Activated naive CD4-positive, alpha-beta T cell treated with anti-CD3 and anti-CD28 coated beads, Interleukin-2, amount 50 U/mL, for 72 hours (primary cell): ENCODE measurements at regions not wholly inside any gene's neighbourhood (a gene's known extent, or its start where the extent isn't known, plus 50 kb on each side); places are given as distances from the start of the nearest gene placed in this dataset.
"Not testable (repeated sequence)": the region's sequence is repeated elsewhere in the genome, so short reads cannot be mapped to it uniquely, and the experiment has no call there.

Experiments
- ATAC-seq, 2 donors: fragments of 150-1000 bp; cut with Tn5 transposase; 2 replicates each; pipeline ENCODE4 v1.10.0; 2021; ENCODE audit warnings: mild to moderate bottlenecking in 2 of 2, moderate library complexity in 2 of 2
- DNase-seq, 2 donors: peaks; one replicate each; pipeline ENCODE4 v3.0.0; 2021 to 2022; ENCODE audit warnings: low spot score in 2 of 2
- H3K27ac Mint-ChIP-seq, 2 donors: one replicate each; pipeline ENCODE4 v1.8.0; 2022; ENCODE audit warnings: mild to moderate bottlenecking in 2 of 2, mixed read lengths in 2 of 2
- H3K36me3 Mint-ChIP-seq, 2 donors: one replicate each; pipeline ENCODE4 v1.8.0; 2022; ENCODE audit warnings: mixed read lengths in 2 of 2
- H3K9me3 Mint-ChIP-seq, 2 donors: one replicate each; pipeline ENCODE4 v1.8.0; 2022; ENCODE audit warnings: mixed read lengths in 2 of 2

- H3K36me3 Mint-ChIP-seq, result no peaks in the 10 kb centered on the region
- peaks cover 6 to 13% of the 10 kb centered on the region in 2 donors for H3K9me3 Mint-ChIP-seq
- ATAC-seq (no peak), DNase-seq (no peak)
- H3K27ac Mint-ChIP-seq, result no peak overlapping the region
Measured at GRCh38 chr7:120184866-120185265, 88.1 kb upstream of the KCND2 start.

- peaks cover 10 to 13% of the 10 kb centered on the region in 2 donors for H3K9me3 Mint-ChIP-seq
- DNase-seq (no peak), ATAC-seq (no peak)
- no peak overlapping the region for H3K27ac Mint-ChIP-seq
- H3K36me3 Mint-ChIP-seq, result no peaks in the 10 kb centered on the region
Measured at GRCh38 chr7:120185940-120186682, 86.9 kb upstream of the KCND2 start.

- ATAC-seq (no peak), DNase-seq (no peak)
- Mint-ChIP-seq H3K36me3 (no peaks in the 10 kb centered on the region), H3K27ac (no peak overlapping the region), H3K9me3 (peaks cover 10 to 13% of the 10 kb centered on the region in 2 donors)
Measured at GRCh38 chr7:120186688-120187087, 86.3 kb upstream of the KCND2 start.

- H3K27ac Mint-ChIP-seq, result no peak overlapping the region
- no peak for ATAC-seq
Measured at GRCh38 chr7:120189623-120190022, 83.4 kb upstream of the KCND2 start.

GRCh38 chr7:120190109-120190508 lies 82.9 kb upstream of the KCND2 start:
- peaks cover 9 to 11% of the 10 kb centered on the region in 2 donors for H3K9me3 Mint-ChIP-seq
- ATAC-seq, result no peak
- no peaks in the 10 kb centered on the region for H3K36me3 Mint-ChIP-seq

More at GRCh38 chr7:120189623-120190022, 83.4 kb upstream of the KCND2 start:
- no peak for DNase-seq
- Mint-ChIP-seq H3K36me3 (no peaks in the 10 kb centered on the region), H3K9me3 (peaks cover 10% of the 10 kb centered on the region in 2 donors)

GRCh38 chr7:120190566-120190965 lies 82.4 kb upstream of the KCND2 start:
- Mint-ChIP-seq H3K36me3 (no peaks in the 10 kb centered on the region), H3K27ac (no peak overlapping the region), H3K9me3 (peaks cover 9 to 11% of the 10 kb centered on the region in 2 donors)
- no peak for DNase-seq
- no peak for ATAC-seq

More at GRCh38 chr7:120190109-120190508, 82.9 kb upstream of the KCND2 start:
- DNase-seq, result no peak
- no peak overlapping the region for H3K27ac Mint-ChIP-seq

GRCh38 chr7:120191423-120191822 lies 81.6 kb upstream of the KCND2 start:
- not testable (repeated sequence) for H3K36me3 Mint-ChIP-seq, DNase-seq, H3K27ac Mint-ChIP-seq, ATAC-seq
- peaks cover 9 to 11% of the 10 kb centered on the region in 2 donors for H3K9me3 Mint-ChIP-seq

GRCh38 chr7:120201290-120201689 lies 71.7 kb upstream of the KCND2 start:
- H3K27ac Mint-ChIP-seq, result no peak overlapping the region
- H3K9me3 Mint-ChIP-seq, result no peaks in the 10 kb centered on the region
- H3K36me3 Mint-ChIP-seq, result no peaks in the 10 kb centered on the region
- ATAC-seq, result no peak
- DNase-seq, result no peak

GRCh38 chr7:120205101-120205500 lies 67.9 kb upstream of the KCND2 start:
- ATAC-seq (no peak), DNase-seq (no peak)
- Mint-ChIP-seq H3K36me3 (peaks cover under 1 to 12% of the 10 kb centered on the region in 2 donors), H3K9me3 (peaks cover 19 to 23% of the 10 kb centered on the region in 2 donors), H3K27ac (no peak overlapping the region)

- peaks cover 7 to 12% of the 10 kb centered on the region in 2 donors for H3K36me3 Mint-ChIP-seq
- no peak overlapping the region for H3K27ac Mint-ChIP-seq
- H3K9me3 Mint-ChIP-seq, result peaks cover 26 to 27% of the 10 kb centered on the region in 2 donors
- ATAC-seq, result no peak
- no peak for DNase-seq
Measured at GRCh38 chr7:120207037-120207436, 65.9 kb upstream of the KCND2 start.

- no peak for ATAC-seq
- no peak overlapping the region for H3K27ac Mint-ChIP-seq
- peaks cover 0 to 1% of the 10 kb centered on the region in 2 donors for H3K36me3 Mint-ChIP-seq
Measured at GRCh38 chr7:120215654-120216053, 57.3 kb upstream of the KCND2 start.

GRCh38 chr7:120216947-120217346 lies 56.0 kb upstream of the KCND2 start:
- Mint-ChIP-seq H3K9me3 (peaks cover 4 to 8% of the 10 kb centered on the region in 2 donors), H3K27ac (no peak overlapping the region), H3K36me3 (no peaks in the 10 kb centered on the region)
- DNase-seq (no peak), ATAC-seq (no peak)

More at GRCh38 chr7:120215654-120216053, 57.3 kb upstream of the KCND2 start:
- DNase-seq, result no peak
- H3K9me3 Mint-ChIP-seq, result peaks cover 7 to 12% of the 10 kb centered on the region in 2 donors

GRCh38 chr7:120218712-120219111 lies 54.3 kb upstream of the KCND2 start:
- Mint-ChIP-seq H3K27ac (no peak overlapping the region), H3K36me3 (no peaks in the 10 kb centered on the region), H3K9me3 (peaks cover 0 to 4% of the 10 kb centered on the region in 2 donors)
- no peak for ATAC-seq
- no peak for DNase-seq

- H3K9me3 Mint-ChIP-seq, result peaks cover 3 to 10% of the 10 kb centered on the region in 2 donors
- no peaks in the 10 kb centered on the region for H3K36me3 Mint-ChIP-seq
- no peak overlapping the region for H3K27ac Mint-ChIP-seq
- DNase-seq, result no peak
- no peak for ATAC-seq
Measured at GRCh38 chr7:120221666-120222065, 51.3 kb upstream of the KCND2 start.
